ENCODE measurements at regions not wholly inside any gene's neighbourhood (a gene's known extent, or its start where the extent isn't known, plus 50 kb on each side); places are given as distances from the start of the nearest gene placed in this dataset.

DNA sequence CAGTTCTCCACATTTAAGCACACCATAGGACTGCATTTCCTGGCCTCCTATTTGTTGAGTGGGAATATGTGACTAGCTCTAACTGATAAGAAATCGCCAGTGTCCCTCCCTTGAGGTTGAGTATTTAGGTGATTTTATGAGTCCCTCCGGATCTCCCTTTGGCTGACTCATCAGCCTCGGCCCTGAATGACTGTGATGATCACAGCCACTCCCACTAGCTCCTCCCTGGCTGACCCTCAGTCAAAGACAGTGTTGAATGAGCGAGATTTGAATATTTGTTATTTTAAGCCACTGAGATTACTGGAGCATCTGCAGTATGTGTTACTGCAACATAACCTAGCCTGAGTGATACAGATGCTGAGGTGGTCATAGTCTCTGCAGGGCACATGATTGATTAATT lies 515.3 kb downstream of the EPHB1 start:
- no peak for DNase-seq (ENCODE audit: low spot score)

DNA sequence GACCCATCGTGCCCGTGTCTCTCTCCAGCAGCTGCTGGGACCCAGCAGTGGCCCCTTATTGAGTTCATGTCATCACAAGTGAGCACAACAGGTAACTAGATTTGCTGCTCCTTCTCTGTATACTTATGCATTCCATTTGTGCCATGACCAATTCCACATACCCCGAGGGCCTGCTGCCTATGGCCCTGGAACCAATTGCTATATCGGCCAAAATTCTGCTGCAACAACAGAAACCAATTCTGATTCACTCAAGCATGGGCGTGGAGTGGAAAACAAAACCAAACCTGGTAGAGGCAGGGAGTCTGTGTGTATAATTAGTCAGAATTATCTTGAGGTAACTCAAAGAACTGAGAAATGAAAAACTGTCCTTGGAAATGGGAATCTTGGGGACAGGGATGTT lies 516.6 kb downstream of the EPHB1 start:
- DNase-seq (ENCODE audit: low spot score): no peak

DNA sequence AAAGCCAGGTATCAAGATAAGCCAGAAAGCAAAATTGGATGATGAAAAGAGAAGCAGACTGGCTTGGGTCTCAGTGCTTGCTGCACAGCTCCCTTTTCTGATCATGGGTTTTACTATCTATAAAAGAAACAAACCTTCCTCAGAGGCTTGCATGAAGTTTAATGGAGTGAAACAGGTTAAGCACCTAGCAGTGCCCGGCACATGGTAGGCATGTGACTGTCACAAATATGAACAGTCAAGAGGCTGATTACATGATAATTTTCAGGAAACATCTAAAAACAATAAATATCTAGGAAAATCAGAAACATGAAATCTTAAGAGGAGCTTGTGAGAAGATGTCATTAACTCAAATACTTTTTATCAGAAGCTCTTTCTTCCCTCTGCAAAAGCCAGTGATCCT lies 519.2 kb downstream of the EPHB1 start:
- no peak for DNase-seq (ENCODE audit: low spot score)

DNA sequence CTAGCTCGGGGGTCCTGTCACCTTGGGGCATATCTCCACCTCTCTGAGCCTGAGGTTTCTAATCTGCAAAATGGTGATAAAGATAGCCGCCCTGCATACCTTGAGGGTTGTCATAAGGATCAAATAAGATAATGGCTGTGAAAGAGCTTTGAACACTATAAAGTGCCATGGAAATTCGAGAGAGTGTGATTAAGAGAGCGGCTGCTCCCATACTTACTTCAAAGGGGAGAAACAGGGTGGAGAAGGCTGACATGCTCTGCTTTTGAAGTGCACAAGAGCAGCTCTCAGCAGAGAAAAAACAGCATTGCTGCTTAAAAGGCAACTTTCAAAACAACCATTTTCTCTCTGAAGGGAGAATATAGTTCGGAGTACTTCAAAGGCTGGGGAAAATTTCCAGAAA lies 529.2 kb downstream of the EPHB1 start:
- no peak for DNase-seq (ENCODE audit: low spot score)

DNA sequence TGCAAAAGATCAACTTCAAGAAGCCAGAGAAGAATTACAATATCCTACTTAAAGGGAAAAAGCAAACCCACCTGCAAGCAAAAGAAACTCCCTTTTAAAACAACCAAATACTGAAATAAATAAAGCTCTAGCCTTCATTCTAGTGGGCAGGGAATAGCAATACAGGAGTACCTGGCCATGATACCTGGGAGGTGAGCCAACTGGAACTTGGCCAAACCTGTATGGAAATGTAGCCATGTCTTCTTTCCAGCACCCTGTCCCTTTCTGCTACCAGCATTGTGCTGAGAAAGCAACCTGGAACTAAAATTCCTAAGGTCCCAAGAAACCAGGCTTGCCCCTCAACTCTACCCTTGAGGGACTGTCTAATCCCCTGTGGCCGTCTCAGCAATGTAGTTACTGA lies 530.0 kb downstream of the EPHB1 start:
- no peak for DNase-seq (ENCODE audit: low spot score)

DNA sequence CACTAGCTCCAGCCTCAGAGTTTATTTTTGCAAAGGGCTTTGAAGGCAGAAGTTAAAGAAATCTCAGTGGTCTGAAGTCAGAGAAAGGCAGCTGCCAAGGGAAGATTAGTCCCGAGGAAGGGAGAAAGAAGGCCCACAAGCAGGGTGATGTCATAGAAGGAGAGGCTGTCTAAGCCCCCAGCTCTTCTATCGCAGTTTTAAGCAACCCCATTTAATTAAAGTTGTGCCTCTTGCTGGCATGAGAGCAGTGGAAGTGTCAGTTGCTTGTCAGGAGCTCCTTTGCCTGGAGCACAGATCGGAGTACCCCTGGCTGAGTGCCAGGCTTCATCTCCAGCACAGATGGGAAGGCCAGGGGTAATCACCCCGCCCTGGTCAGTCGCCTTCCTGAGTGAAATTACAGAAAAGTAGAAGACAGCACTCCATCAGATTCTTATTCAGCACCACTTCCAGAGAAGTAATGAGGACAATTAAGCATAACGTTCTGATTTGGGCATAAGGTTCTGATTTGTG lies 530.7 kb downstream of the EPHB1 start:
- no peak for DNase-seq (ENCODE audit: low spot score)

DNA sequence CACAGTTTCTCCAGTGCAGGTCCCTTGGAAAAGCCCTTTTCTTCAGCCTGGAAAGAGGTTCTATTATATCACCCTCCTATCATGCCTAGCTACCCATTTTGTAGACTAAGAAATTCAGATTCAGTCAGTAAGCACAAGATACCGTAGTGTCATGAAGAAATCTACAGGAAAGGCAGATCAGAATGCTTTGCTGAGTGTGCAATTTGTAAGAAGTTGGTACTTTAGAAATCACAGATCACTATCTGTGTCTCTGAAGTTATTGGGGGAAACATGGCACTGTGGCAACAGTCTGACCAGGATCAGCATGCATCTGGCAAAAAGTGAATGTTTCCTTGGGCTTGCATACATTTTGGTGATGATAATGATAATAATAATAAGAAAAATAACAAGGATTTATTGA lies 531.8 kb downstream of the EPHB1 start:
- no peak for DNase-seq (ENCODE audit: low spot score)

DNA sequence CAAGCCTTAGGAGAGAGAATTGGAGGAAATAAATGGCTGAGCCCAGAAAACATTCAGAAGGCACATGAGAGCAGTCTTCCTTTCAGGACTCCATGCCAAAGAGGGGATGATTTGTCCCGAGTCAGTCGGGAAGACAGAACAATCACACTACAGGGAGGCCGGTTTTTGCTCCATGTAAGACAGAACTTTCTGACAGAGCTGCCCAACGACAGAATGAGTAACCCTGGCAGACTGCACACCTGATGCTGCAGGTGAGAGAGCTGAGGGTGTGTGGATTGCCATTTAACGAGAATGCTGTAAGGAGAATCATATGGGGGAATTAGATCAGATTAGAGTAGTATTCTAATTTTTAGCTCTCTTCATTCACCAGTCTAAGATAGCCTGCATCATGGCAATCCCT lies 533.0 kb downstream of the EPHB1 start:
- DNase-seq (ENCODE audit: low spot score): no peak

DNA sequence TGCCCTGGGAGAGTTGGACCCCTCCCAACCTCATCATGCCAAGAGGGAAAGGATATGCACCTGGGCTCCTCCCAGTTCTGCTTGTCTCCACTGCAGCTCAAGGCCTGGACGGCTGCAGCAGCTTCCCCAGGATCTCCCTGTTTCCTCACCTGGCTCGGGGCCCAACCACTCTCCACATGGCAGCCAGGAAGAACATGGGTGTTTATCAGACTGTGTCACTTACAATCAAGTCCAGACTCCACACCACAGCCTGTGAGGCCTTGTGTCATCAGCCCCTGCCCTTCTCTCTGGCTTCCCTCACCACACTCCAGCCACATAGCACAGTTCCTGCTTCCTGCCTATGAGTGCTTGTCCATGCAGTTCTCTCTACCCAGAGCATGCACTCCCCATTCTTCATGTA lies 534.4 kb downstream of the EPHB1 start:
- no peak for DNase-seq (ENCODE audit: low spot score)

DNA sequence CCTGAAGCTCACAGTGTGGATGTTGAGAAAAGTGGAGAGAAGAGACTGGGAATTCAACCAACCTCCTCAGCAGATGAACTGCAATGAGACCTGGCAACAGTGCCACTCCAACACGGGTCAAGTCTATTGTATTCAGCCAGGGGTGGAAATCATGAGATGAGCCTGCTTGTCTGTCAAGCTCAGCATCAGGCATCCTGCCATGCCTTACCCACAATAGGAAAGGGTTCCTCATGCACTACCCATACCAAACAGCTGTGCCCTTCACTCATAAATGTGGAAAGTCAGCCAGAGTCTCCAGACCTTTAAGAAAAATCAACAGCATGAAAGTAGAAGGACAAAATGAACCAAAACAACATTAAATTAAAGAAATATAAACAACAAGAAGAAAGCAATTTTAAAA lies 542.1 kb downstream of the EPHB1 start:
- DNase-seq (ENCODE audit: low spot score): no peak

DNA sequence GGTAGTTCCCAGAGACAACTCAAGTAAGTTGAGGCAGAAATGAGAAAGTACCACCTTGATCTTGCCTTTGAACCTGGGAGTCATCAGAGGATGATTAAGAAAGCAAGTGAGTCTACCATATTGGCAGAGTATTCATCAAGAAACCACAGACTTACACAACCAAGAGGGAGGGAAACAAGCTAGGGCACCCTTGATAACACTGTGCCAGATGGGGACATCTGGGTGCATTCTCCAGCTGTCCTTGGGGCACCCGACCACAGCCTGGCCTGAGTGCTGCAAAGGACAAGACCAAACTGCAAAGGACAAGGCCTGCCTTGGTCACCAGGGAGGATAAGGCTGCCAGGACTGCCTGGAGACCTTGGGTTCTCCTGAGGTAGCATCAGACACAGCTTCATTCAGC lies 553.6 kb downstream of the EPHB1 start:
- no peak for DNase-seq (ENCODE audit: low spot score)

DNA sequence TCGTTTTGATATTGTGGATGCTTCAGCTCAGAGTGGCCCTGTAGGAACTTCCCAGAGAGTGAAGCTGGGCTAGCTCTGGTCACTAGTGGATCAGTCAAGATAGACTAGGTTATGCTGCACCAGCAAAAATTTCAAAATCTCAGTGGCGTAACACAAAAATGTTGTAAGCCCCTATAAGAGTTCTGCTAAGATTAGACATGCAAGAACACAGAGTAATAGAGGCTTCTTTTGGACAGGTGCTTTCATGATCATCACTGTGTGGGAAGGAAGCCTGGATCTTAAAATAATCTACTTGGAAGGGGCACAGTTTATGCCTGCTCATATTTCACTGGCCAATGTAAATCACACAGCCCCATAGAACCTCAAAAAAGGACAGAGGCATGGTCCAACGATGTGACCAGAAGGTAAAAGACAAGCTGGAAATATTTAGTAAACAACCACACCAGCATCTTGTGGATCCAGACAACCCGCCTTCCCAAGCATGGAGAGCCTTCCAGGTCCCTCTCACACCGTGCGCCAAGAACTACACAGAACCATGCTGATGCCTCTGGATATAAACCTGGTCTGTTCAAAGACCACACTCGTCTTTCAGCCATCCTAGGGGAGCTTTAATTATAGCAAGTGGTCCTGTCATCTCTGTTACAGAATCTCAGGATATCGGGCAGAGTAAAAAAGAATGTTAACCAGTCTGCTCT lies 554.3 kb downstream of the EPHB1 start:
- no peak for DNase-seq (ENCODE audit: low spot score)

DNA sequence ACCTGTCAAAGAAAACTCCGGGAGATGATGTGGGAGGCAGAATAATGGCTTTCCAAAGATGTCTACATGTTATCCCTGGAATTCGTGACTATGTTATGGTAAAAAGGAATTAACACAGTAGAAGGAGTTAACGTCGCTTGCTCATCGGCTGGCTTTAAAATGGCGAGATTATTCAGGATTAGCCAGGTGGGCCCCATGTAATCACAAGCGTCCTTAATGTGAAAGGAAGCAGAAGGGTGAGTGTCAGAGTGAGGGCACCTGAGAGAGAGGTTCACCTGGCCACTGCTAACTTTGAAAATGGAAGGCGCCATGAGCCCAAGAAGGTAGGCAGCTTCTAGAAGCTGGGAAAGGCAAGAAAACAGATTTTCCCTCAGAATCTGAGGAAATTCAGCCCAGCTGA lies 557.2 kb downstream of the EPHB1 start:
- no peak for DNase-seq (ENCODE audit: low spot score)

DNA sequence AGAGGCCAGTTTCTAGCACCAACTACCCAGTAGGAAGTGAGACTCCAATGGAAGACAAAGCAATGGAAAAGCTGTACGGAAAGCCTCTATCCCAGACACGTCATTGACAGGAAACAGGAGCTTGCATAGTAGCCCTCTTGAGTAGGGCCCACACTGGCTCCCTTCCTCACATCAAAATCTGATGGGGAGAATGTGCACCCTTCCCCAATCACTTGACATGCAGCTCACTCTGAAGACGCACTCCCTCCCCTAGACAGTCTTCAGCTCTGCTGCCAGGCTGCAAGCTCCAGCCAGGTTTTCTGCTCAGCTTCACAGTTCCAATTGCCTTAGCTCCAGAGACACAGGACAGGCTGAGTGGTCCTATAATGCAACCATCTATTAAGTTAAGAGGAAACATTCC lies 567.8 kb downstream of the EPHB1 start:
- DNase-seq (ENCODE audit: low spot score): no peak

DNA sequence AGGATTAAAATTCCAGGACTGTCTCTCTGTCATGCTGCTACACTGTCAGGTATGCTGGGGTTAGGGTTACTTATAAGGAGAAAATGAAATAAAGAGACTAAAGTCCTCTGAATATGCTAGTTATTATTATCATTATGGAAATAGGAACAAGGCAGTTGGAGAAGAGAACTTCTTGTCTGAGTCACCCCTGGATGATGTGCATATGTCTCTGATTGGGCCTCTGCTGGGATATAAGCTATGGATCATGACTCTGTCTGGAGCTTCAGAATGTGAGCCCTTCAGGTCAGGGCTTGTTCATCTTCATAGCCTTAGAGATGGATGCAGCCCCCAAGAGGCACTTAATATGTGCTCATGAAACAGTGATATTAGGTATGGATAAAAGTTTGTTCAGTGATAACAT lies 569.6 kb downstream of the EPHB1 start:
- DNase-seq (ENCODE audit: low spot score): no peak

DNA sequence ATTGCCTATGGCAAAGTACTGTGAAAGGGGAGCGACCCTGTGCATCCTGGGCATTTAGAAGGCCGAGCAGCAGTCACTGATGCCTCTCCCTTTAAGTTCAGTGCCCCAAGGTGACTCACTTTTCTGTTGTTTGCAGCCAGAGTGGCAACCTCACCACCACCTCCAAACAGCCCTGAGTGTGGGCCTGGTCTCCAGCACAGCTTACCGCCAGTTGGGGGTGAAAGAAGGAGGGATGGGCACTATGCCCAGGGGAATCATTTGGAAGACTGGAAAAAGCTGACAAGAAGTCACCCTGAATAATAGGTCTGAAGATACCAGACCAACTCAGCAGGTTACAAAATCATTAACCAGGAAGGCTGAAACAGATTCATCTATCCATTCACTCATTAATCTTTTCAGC lies 571.8 kb downstream of the EPHB1 start:
- no peak for DNase-seq (ENCODE audit: low spot score)

DNA sequence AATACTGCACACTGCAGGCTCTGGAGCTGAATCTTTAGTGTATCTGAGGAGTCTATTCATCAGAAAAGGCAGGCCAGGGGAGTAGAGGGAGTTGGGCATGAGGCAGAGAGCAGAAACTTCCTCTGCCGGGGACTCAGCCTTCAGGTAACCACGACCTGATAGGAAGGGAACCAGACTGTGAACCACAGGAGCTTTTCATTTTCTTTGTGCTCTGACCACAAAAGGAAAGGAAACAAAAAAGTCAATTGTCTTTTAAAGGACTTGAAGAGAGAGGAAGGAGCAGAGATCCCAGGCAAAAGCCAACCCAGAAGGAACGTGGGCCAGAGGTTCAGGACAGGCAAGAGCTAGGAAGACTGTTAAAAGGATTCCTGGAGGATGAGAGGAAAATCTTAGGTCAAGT lies 573.3 kb downstream of the EPHB1 start:
- DNase-seq (ENCODE audit: low spot score): no peak

DNA sequence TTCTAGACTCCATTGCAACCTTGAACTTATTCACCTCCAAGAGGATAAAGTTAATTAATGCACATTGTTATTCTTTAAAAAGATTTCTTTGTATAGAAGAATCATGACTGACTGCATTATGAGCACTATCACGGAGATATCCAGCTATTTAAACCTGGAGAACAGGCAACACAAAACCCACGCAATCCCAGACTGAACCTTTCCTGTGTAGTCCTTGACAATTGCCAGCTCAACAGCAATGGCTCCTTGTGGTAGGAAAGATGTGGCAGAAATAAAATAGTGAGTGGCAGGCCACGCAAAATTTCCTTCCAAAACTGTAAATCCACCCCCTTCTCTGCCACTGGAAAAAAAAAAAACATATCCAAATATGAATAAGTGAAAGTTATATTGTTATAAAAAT lies 573.7 kb downstream of the EPHB1 start:
- DNase-seq (ENCODE audit: low spot score): no peak

DNA sequence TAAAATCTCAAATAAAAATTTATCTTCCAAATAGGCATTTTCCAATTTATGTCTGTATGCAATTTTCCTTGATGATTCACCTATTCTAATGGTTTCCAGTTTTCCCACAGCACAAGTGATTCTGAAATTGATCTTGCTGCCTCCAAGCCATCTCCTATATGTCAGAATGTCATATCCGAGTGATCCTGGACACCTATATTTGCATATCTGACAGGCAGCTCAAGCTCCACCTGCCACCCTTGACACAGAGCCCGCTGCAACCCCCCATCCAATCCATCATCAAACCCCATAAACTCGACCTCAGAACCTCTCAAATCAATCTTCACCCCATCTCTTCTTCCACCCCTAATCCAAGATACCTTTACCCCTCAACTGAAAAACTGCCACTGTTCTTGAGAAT lies 579.5 kb downstream of the EPHB1 start:
- no peak for DNase-seq (ENCODE audit: low spot score)

DNA sequence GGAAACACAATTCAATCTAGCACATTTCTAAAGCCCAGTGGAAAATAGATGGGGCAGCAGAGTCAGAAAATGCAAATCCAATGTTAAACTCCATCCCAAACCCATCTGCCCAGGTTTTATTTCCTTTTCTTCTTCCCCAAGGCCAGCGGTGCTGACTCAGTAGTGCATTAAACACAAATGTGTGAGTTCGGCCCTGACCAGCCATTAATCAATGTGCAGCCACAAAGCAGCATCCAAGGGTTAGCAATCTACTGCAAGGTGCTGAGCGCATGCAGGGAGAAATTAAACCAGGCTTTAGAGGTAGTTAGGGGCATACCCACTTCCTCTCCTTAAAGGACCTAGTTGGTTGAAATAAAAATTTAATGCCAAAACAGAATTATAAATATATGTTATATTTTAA lies 583.3 kb upstream of the PPP2R3A start:
- no peak for DNase-seq (ENCODE audit: low spot score)

DNA sequence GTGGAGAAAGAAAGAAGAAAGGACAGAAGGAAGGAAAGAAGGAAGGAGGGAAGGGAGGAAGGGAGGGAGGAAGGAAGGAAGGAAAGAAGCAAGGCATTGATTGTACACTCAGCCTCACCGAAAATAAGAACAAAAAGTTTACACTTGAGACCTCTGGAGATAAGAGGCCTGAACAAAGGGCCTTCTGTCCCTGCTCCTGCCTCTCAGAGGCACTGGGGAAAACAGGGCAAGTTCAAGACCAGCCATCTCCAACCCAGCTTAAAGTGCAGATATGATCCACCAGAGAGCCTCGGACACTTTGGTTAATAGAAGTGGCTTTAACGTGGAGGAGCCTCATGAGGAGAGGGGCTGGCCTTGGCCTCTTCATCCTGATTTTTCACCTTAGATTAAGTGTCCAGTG lies 582.9 kb upstream of the PPP2R3A start:
- DNase-seq (ENCODE audit: low spot score): no peak

DNA sequence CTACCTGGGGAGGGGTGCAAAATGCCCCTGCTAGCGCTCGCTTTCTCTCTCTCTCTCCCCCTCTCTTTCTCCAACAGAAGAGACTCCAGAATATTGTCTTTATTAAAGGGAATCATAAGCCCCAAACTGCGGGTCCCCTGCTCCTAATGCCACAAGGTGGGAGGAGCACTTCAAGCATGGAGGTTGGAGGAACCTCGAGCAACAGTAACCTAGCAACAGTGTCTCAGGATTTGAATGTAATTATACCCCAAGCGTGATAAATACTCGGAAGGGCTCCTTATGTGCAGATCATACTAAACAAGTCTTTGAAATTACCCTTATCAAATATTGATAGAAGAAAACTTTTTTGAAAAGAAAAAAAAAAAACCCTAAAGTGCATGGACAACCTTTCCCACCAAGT lies 582.2 kb upstream of the PPP2R3A start:
- no peak for DNase-seq (ENCODE audit: low spot score)

DNA sequence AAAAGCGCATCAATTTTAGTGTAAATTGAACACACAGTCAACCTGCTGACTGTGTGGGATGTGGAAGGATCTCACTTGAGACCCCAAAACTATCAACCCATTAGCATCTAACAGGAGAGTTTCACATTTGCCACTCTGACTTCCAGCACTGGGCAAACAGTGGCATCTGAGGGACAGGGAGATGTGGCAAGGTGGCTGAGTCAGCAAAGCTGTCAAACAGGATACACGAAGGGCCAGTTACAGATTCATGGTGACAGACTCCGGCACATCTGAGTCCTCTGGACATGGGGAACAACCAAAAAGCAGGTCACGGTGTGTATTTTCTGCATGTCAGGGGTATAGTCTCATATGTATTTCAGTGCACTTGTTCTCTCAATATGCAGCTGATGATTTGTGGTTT lies 573.4 kb upstream of the PPP2R3A start:
- DNase-seq (ENCODE audit: low spot score): no peak

DNA sequence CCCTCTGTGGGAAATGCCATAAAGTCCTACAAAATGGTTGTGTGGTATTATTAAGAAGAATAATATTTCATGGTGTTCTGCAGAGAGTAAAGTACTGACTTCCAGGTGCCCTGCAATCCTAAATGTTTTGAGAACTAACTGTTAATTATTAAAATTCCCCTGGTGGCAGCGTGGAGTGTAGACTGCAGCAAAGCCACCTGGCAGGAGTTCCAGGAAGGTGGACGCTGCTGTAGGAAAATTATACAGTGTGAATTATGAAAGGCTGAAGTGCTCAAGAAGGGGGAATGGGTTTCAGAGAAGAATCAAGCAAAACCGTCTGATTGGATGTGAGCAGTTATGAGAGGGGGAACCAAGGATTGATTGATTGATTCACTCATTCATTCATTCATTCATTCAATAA lies 572.4 kb upstream of the PPP2R3A start:
- no peak for DNase-seq (ENCODE audit: low spot score)
